Endothelial cell of umbilical vein (primary cell): ENCODE measurements at regions not wholly inside any gene's neighbourhood (a gene's known extent, or its start where the extent isn't known, plus 50 kb on each side); places are given as distances from the start of the nearest gene placed in this dataset.

Experiments
- EZH2 ChIP-seq: IDR thresholded peaks from 2 replicates; pipeline ENCODE4 v1.6.1; 2012; ENCODE audit warnings: borderline replicate concordance, low read depth, mild to moderate bottlenecking, moderate library complexity, low read length, inconsistent platforms; ENCODE audit not compliant: severe bottlenecking
- FOS ChIP-seq: IDR thresholded peaks from 2 replicates; pipeline ENCODE4 v1.6.1; 2011; ENCODE audit warnings: mild to moderate bottlenecking, low read length, moderate library complexity, borderline replicate concordance; ENCODE audit not compliant: insufficient read depth
- MYC ChIP-seq: IDR thresholded peaks from one replicate; pipeline ENCODE4 v1.6.1; 2011; ENCODE audit warnings: mild to moderate bottlenecking, low read depth, low read length
- POLR2A ChIP-seq: IDR thresholded peaks from 2 replicates; pipeline ENCODE4 v1.6.1; 2012; ENCODE audit warnings: low read depth, mild to moderate bottlenecking, control low read depth, low read length
- POLR2AphosphoS5 ChIP-seq: IDR thresholded peaks from 2 replicates; pipeline ENCODE4 v1.6.1; 2012; ENCODE audit warnings: low read depth, mild to moderate bottlenecking, control low read depth, low read length, moderate library complexity; ENCODE audit not compliant: insufficient read depth
- TF ChIP-seq, protein P1 (sequence below), 2 donors: IDR thresholded peaks; 1 replicate in 1 of 2; 2 replicates in 1 of 2; pipeline ENCODE4 v1.5.1; 2011; ENCODE audit warnings: low read length in 2 of 2, mild to moderate bottlenecking in 2 of 2, moderate library complexity in 2 of 2, control low read depth in 1 of 2, inconsistent platforms in 1 of 2, low read depth in 1 of 2; ENCODE audit not compliant: insufficient read depth in 1 of 2; ENCODE audit errors: extremely low read depth in 1 of 2
- TF ChIP-seq, protein P2 (sequence below): IDR thresholded peaks from 2 replicates; pipeline ENCODE4 v1.6.1; 2011; ENCODE audit not compliant: insufficient read depth, insufficient read length

DNA sequence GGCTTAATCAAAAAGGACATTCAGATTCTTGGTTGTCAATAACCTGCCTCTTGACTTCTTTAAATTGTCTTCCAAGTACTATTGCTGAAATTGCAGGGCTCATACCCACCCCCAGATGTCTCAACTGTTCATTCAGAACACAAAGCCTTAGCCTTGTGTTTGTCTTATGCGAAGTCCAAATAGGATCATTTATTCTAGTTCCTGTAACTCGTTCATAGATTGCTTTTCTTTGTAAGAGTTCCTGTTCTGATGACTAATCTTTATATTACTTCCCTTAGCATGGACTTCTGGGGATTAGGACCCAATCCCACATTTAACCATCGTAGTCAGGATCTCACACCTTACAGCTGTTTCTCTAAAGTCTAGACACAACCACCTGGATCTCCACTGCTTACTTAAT is 226.0 kb downstream of the VEGFC start:
- TF ChIP-seq, protein P1, sequence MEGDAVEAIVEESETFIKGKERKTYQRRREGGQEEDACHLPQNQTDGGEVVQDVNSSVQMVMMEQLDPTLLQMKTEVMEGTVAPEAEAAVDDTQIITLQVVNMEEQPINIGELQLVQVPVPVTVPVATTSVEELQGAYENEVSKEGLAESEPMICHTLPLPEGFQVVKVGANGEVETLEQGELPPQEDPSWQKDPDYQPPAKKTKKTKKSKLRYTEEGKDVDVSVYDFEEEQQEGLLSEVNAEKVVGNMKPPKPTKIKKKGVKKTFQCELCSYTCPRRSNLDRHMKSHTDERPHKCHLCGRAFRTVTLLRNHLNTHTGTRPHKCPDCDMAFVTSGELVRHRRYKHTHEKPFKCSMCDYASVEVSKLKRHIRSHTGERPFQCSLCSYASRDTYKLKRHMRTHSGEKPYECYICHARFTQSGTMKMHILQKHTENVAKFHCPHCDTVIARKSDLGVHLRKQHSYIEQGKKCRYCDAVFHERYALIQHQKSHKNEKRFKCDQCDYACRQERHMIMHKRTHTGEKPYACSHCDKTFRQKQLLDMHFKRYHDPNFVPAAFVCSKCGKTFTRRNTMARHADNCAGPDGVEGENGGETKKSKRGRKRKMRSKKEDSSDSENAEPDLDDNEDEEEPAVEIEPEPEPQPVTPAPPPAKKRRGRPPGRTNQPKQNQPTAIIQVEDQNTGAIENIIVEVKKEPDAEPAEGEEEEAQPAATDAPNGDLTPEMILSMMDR (IDR thresholded peaks at IDR 0.05; ENCODE audit: extremely low read depth in 1 of 2, insufficient read depth in 1 of 2, low read depth in 1 of 2, low read length in 2 of 2): no peak
- TF ChIP-seq, protein P2, sequence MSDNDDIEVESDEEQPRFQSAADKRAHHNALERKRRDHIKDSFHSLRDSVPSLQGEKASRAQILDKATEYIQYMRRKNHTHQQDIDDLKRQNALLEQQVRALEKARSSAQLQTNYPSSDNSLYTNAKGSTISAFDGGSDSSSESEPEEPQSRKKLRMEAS: no peak
- TF ChIP-seq MYC (no peak), POLR2A (no peak), POLR2AphosphoS5 (no peak), FOS (no peak), EZH2 (no peak)
